HG03457 (cell line): ENCODE measurements at regions not wholly inside any gene's neighbourhood (a gene's known extent, or its start where the extent isn't known, plus 50 kb on each side); places are given as distances from the start of the nearest gene placed in this dataset.
"Not testable (repeated sequence)": the region's sequence is repeated elsewhere in the genome, so short reads cannot be mapped to it uniquely, and the experiment has no call there.

Source experiments
- ATAC-seq: cut with Tn5 transposase; IDR thresholded peaks from one replicate; pipeline ENCODE4 v1.9.1; 2021; ENCODE audit warnings: moderate number of reproducible peaks; ENCODE audit not compliant: unreplicated experiment

- ATAC-seq, result no peak
These were observed 113.4 kb downstream of the LHX2 start for GRCh38 chr9:124124729-124125650.

- ATAC-seq, result no peak
These were observed 114.0 kb downstream of the LHX2 start for GRCh38 chr9:124125651-124125977.

GRCh38 chr9:124126648-124127646, 115.4 kb downstream of the LHX2 start:
- no peak for ATAC-seq

- ATAC-seq, result no peak
These were observed 117.1 kb downstream of the LHX2 start for GRCh38 chr9:124128568-124129166.

GRCh38 chr9:124130277-124131075, 118.9 kb downstream of the LHX2 start:
- no peak for ATAC-seq

GRCh38 chr9:124131518-124131917, 120.0 kb downstream of the LHX2 start:
- ATAC-seq, result not testable (repeated sequence)

- no peak for ATAC-seq
These were observed 121.1 kb downstream of the LHX2 start for GRCh38 chr9:124132671-124133147.

GRCh38 chr9:124133727-124134126, 122.2 kb downstream of the LHX2 start:
- no peak for ATAC-seq

GRCh38 chr9:124134526-124134925, 123.0 kb downstream of the LHX2 start:
- ATAC-seq, result no peak

GRCh38 chr9:124135813-124136365, 121.9 kb upstream of the NEK6 start:
- ATAC-seq, result no peak

- peak; percentile 68 for ATAC-seq
These were observed 120.5 kb upstream of the NEK6 start for GRCh38 chr9:124137009-124137943.

GRCh38 chr9:124137944-124138335, 119.8 kb upstream of the NEK6 start:
- no peak for ATAC-seq

GRCh38 chr9:124139001-124139400, 118.7 kb upstream of the NEK6 start:
- ATAC-seq, result no peak

GRCh38 chr9:124140941-124141568, 116.7 kb upstream of the NEK6 start:
- no peak for ATAC-seq

- not testable (repeated sequence) for ATAC-seq
These were observed 113.1 kb upstream of the NEK6 start for GRCh38 chr9:124144561-124145123.

GRCh38 chr9:124146031-124146561, 111.7 kb upstream of the NEK6 start:
- no peak for ATAC-seq

GRCh38 chr9:124149992-124150391, 107.8 kb upstream of the NEK6 start:
- ATAC-seq, result no peak

- no peak for ATAC-seq
These were observed 93.9 kb upstream of the NEK6 start for GRCh38 chr9:124163760-124164255.
